Fibroblast of peridontal ligament (primary cell): ENCODE measurements at regions not wholly inside any gene's neighbourhood (a gene's known extent, or its start where the extent isn't known, plus 50 kb on each side); places are given as distances from the start of the nearest gene placed in this dataset.

Experiments used
- DNase-seq: peaks from one replicate; pipeline ENCODE4 v3.0.0-alpha.2; 2010; ENCODE audit errors: extremely low read depth

DNA sequence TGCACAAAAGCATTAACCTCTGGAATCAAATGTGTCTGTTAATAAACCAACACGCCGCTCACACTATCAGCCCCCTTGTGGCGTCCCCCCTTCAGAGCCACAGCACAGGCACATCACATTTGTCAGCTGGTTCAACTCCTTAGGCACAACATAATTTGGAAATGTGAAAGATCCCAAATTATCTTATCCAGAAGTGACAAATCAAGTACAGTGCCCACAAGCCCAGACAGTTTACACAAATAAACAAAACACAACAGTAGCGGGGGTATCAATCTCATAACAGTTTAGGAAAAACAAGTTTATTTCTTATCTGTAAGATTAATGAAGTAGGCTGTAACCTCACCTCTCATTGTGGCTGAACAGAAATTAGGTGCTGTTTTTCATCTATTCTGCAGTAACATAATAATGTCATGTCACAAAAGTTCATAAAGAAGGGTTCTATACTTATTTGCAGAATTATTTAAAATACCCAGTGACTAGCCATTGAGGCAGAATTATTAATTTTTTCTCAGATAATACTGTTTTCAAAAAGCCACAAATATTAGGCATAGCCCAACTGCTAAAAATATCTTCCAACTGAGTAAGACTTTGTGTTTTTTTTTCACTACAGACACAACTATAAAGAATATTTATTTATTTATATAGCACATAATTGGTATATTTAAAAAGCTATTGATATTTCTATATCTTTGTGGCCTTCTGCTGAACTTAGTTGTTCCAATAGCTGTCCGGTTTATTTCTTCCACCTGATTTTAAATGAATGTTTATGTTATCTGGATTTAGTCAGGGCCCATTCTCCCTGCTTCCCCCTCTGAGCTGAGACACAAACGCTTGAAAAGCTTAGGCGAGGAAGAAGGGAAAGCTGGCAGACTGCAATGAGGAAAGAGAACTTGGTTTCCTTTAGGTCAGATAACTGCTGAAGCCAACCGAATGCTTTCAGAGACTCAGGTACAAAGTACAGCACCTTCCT, 214.7 kb downstream of the QDPR start:
- DNase-seq: no peak

DNA sequence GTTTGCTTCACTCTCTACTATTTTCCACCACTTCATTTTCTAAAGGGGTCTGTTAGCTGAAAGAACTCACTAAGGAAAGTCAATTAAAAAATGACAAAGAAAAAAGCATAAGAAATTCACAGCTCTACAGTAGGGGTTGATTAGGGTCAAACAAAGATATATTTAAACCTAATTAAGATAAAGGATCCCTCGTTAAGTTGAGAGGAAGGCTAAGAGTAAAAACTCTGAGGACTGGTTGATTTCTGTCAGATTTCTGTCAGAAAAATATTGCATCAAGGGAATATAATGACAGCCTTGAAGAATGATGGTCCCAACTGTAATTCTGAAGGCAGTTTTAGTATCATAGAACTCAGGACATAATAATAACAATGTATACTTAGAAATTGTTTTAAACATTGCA, 218.0 kb downstream of the QDPR start:
- no peak for DNase-seq

DNA sequence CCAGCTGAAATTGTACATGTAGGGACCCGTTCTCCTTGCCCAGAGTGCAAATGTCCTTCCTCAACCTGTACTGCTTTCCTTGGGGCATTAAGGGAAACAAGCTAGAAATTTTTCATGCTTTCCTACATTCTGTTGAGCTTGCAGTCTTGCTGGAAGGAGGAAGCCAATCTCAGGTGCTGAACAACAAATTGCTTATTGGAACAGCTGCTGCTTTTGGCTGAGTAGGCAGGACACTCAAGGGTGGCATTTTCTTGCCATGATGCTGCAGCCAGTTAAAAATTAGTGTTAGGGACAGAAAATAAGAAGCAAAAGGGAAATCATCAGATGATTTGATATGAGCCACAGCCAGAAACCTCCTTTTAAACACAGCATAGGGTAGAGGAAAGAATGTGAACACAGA, 223.7 kb downstream of the QDPR start:
- no peak for DNase-seq

DNA sequence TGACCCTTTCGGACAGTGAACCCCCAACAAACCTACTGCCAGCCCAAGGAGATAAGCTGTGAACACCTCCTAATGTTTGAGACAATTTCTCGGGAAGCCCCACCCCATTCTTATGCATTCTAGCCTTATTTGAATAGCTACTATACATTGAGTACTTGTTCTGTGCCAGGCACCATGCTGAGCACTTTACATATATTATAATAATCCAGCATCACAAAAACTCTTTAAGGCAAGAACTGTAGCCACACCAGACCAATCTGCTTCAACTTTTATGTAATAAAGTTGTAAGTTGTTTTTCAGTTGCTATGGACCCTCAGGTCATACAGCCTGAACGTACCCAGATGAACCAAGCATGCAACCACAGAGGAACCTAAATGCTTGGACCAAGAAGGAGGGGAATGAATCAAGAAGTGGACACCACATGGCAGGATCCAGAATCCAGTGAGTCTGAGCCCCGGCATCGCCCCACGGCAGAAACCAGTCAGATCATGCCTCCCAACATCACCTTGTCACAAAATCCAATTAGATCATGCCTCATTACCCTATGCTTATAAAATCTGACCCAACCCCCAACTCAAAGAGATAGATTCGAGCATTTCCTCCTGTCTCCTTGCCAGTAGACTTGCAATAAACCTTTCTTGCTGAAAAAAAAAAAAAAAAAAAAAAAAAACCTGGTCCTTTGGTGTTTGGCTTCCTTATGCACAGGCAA, 225.0 kb downstream of the QDPR start:
- no peak for DNase-seq

DNA sequence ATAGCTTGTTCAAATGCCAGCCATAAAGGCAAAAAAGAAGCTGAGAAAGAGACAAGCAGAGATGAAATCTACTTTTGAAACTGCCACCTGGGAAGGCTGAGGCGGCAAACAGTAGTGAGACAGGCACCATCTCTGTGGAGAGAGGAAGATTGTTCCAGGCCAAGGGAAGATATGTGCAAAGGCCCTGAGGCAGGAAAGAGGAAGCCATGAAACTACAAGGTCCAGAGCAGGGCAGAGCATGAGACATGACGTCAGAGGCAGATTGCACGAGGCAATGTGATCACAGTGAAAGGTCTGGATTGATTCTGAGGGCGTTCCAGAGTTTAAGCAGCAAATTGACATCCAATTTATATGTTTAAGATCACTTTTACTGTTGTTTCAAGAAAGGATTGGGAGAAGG, 226.1 kb downstream of the QDPR start:
- DNase-seq: no peak

DNA sequence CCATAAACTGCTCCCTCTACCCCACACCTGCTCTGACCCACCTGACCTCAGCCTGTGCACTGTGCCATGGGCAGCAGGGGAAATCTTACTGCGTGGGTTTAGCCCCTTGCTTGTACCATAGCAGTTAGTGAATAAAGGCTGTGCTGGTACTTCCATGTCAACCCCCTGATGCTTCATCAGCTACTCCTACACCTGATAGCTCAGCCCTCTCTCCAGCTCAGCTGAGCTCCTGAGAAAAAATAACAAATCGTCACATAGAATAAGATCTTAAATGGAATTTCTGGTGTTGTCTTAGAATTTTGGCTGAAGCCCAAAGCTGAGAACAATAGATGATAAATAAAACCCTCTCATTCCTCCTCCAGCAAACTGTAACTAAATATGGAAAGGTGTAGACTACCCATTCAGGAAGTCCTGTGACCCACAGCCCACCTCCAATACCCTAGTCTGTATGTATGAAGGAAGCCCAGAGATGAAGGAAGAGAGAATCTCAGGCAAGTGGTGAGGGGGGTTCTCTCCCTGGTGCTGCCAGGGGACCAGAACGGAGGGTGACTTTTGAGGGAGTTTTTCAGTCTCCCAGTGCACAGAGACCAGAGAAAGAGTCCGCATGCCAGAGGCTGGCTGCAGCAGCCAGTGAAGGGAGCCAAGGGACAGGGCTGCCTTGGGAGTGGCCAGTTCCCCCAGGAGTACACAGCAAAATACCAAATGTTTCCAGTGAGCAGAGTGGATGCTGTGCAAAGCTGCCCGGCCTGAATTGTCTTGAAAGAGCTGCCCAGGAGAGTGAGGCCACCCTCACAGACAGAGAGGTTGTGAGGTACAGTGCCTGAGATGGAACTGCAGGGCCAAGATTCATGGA, 227.3 kb downstream of the QDPR start:
- no peak for DNase-seq

DNA sequence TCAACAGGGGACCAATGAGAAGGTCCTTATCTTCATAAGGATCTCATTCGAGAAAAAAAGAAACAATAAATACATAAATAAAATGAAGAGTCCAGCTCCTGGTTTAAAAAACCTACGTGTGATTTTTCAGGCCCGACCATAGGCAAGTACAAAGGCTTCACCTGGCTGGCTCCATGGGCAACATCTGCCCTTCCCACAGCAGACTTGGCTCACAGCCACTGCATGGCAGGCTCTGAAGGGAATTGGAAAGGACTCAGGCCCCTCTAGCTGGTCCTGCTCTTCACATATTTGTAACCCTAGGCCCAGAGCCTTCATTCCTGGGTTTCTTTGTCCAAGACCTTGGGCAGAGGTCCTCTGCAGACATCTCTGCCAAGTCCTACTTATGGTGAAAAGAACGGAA, 228.1 kb downstream of the QDPR start:
- DNase-seq: no peak

DNA sequence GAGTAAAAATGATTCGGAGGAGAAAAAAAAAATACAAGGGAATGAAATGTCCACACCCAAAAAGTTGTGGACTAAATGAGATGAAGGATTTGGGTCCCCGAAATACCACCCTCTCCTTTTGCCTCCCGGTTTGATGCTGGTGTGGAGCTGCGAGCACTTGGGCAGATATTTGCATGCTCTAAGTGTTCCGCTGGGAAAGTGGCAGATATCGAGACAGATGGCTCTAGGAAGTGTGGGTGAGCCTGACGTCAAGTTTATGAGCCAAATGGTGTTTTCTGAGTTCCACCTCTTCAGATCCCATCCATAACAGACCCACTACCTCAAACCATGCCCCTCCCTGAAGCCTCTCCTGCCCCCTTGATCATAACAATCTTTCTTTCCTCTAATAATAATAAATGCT, 228.6 kb downstream of the QDPR start:
- DNase-seq: no peak

DNA sequence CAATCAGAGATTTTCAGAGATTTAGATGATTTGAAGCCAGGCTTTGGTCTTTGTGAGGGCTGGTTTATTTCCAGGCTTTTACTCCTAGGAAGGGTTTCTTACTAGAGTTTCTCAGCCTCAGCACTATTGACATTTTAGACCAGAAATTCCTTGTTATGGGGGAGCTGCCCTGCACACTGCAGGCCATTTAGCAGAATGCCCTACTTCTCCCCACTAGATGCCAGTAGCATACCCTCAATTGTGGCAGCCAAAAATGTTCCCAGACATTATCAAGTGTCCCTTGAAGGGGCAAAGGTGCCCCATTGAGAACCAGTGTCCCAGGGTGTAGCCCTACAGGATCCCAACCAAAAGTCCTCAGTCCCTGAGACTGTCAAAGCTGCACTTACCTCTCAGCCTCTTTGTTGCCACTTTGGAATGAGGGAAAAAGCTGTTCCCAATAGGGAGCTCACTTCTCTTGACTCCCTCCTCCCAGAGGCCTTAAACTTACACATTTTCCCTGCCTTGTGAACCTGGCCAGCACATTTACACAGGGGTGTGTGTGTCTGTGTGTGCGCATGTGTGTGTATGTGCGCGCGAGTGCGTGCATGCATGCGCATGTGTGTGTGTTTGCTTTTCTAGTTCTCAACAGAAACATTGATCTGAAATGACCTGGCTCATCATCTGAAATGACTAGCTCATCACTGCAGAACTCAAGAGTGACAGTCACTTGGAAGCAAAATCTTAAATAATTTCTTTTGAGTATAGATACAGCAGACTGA, 231.4 kb downstream of the QDPR start:
- no peak for DNase-seq

DNA sequence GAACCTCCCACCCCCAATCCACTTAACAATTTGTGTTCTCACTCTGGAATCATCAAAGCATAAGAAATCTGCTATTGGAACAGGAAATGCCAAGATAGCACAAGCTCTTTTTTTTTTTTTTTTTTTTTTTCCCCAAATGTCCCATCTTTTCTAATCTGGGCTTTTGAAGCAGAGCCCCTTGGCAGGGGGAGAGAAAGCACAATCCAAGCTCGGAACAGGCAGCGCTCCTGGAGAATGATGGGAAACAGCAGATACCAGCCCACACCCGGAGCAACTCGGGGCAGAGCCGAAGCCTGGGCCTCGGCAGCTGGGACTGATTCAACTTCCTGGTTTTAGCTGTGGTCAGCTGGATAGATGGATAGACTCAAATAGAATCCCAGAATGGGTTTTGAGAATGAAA, 235.1 kb downstream of the QDPR start:
- DNase-seq: peak; percentile 53

DNA sequence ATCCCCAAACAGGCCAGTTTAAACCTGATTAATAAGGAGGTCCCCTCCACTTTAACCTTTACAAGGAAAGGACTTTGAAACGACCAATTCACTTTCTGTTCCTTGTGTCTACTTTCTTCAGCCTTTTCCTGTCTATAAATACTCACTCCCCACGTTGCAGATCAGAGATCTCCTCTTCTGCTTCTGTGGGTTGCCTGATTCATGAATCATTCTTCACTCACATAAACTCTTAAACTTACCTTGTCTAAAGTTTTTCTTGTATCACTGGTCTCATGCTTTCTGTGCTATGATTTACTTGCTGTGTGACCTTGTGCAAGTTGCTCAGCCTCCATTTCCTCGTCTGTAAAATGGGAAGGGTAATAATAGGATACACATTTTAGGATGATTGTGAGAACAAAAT, 236.1 kb downstream of the QDPR start:
- no peak for DNase-seq

DNA sequence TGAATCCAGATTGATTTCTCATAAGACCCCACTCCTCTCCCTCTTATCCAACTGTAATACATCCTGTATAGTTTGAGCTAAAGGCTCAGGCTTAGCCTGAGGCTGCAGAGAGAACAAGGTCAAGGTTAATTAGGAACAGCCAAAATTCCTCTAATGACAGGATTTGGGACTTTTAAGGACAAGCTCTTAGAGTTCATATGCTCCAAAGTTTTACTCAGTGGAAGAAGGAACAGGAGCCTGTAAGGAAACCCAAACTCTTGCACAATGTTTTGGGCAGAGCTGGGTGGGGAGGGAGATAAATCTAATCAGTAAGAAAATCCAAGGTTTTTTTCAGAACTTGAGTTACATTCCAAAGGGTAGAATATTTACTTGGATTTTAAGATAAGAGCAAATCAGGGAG, 238.8 kb downstream of the QDPR start:
- DNase-seq: peak; percentile 57

DNA sequence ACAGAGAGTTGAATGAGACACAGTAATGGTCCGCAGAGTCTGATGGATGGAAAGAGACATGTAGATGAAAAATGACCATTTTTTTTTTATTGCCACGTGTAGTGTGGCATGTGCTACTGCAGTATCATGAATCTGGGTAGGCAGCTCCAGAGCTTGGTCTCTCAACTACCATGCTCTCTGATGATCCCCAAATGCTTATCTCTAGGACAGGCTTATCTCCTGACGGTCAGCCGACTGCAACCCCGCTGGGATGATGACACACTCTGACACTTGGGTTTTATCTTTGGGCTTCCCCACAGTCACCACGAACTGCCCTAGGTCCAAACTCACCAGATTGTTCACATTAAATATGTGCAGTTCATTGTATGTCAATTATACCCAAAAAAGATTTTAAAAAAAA, 239.7 kb downstream of the QDPR start:
- DNase-seq: no peak

DNA sequence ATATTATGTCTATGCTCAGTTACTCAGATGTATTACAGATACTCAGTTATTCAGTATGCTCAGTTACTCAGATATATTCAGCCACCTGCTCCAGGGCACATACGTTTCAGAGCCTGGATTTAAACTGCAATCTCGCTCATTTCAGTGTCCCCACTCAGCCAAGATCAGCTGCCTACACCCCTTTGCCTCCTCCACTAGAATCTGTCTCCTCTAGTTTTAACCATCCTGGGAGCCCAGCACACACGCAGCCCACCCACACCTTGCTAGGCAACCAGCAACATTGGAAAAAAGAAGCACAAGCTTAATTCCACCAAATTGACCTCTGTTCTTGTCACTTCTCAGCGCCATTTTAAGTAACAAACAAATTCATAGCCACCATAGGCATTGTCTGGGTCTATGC, 246.2 kb downstream of the QDPR start:
- DNase-seq: no peak

DNA sequence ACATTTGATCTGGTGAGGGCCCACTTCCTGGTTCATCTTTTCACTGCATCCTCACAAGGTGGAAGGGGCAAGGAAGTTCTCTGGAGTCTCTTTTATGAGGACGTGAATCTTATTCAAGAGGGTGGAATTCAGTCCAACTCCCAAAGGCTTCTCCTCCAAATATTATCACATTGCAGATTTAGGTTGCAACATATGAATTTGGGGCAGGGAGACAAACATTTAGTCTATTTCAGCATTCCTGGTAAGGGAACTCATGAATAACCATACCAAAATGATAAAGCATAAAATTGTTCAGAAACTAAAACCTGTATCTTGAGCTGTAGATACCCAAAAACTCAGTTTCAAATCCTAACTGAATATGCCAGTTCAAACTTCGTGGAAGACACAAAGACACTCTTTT, 246.8 kb downstream of the QDPR start:
- peak; percentile 67 for DNase-seq

DNA sequence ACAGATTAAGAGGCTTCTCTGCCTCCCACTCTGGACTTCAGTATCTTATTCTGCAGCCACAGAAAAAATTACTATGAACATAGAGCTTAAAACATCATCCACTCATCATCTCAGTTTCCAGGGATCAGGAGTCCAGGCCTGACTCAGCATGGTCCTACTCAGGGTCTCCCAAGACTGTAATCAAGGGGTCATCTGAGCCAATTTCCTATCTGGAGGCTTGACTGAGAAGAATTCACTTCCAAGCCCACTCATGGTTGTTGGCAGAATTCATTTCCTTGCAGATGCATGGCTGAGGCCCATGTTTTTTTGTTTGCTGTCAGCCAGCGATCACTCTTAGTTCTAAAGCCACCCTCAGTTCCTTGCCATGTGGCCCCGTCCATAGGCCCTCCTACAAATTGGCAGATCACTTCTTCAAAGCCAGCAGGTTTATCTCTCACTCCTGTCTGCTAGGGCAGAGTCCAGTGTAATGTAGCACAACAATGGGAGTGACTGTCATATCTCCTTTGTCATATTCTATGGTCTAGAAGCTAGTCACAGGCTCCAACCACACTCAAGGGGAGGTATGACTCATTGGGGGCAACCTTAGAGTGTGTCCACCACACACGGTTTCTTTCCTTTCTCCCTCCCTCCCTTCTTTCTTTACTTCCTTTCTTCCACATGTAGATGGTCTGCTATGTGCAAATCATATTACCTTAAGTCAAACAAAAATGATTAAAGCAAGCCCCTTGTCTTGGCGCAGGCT, 251.6 kb downstream of the QDPR start:
- no peak for DNase-seq

DNA sequence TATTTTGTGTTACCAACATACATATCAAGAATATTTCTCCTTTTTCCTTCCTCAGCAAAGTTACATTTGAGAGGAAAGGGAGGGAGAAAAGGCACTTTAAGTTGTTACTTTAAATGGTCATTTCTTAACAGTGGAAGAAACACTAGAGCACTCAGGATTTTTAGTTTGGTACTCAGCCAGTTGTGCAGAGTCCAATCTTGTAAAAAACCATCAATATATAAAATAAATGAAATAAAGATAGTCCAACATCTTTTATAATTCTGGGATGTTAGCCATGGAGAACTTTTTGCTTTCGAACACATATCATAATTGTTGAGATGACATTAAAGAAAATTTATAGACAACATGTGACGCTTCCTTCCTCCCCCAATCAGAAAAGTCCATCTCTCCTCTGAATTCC, 253.8 kb downstream of the QDPR start:
- DNase-seq: no peak

DNA sequence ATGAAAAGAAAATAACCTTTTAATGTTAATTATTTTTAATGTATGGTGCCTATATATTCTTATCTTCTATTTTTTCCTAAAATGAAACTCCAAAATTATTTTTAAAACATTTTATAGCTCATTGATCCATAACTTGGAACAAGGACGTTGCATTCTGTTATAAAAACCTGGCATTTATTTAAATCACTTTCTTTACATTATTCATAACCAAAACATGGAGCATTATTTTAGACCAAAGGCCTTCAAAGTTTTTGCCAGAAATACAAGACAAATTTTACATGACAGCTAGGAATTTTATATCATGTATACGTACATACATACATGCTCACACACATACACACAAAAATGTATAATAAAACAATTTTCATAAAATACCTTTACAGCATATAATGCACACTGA, 259.8 kb downstream of the QDPR start:
- no peak for DNase-seq

DNA sequence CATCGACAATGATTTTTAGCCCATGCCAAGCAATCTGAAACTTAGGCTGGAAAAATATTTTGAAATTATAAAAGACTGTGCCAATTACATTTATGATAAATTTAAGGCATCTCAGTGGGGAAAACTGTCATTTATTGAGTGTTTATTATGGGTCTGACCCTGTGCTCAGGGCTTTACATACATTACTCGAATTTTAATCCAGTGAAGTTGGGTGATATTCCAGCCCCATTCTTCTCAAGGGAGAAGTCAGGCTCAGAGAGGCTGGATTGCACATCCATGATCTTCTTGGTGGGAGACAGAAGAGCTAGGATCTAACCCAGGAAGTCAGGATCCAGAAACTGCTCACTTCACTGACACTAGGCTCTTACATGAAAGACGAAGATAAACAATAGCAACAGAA, 260.8 kb downstream of the QDPR start:
- no peak for DNase-seq

DNA sequence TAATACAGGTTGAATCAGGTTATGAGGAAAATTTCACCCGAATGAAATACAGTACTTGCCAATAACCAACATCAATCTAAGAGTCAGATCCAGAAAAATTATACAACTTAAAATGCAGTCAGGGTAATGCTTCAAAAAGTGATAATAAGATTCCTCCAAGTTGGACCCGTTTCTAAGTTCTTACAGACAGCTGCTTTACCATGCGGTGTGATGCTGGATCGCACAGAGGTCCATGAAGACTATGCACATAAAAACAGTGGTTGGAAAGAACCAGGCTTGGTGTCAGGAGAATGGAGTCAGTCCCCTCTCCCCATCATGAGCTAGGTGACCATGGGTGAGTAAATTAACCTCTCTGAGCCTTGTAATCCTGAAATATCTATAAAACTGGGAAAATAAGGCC, 261.3 kb downstream of the QDPR start:
- no peak for DNase-seq

DNA sequence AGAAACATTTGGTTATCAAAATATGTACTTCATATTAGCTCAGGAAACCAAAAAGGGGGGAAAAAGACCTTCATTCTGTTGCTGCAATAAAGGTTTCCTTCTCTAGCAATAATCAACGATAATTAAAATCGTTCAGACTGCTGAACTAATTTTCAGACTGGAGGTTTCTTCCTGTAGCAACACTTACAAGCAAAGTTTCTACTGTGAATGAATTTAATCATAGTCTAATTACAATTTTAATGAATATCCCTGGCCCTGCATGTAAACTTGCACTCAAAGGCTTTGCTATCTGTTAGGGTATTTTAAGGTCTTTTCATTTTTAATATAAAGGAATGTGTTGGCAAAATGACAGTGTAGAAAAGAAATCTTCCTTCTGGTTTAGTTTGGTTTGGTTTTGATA, 265.2 kb downstream of the QDPR start:
- DNase-seq: no peak
